K562 (cell line): ENCODE measurements at regions not wholly inside any gene's neighbourhood (a gene's known extent, or its start where the extent isn't known, plus 50 kb on each side); places are given as distances from the start of the nearest gene placed in this dataset.

Source experiments
- ATAC-seq: fragments of 200-7000 bp; cut with Tn5 transposase; 3 replicates; pipeline ENCODE4 v1.9.1; 2020; ENCODE audit warnings: moderate library complexity
- BruUV-seq: library from RNA; stranded (reverse); fragments of 400-500 nt; replicated peaks from 2 replicates; lab custom pipeline; 2021; lab: Mats Ljungman, UMichigan
- CTCF ChIA-PET: fragments of 300-600 bp; formaldehyde crosslinking; extraction: SDS; loops from one replicate; lab custom pipeline; 2021; ENCODE audit warnings: low intra/inter-chr PET ratio; lab: Yijun Ruan, JAX
- POLR2A ChIA-PET: fragments of 300-600, 350-650 bp; sonication (Branson Sonifier 250); formaldehyde crosslinking; extraction: SDS; loops from one replicate; lab custom pipeline; 2021; ENCODE audit warnings: antibody characterized with exemption, inconsistent platforms; lab: Yijun Ruan, JAX
- DNase-seq, 4 experiments: peaks; one replicate each; pipeline versions ENCODE4 v3.0.0 to v3.0.0-alpha.2; 2011 to 2018; ENCODE audit warnings: low spot score in 3 of 4, mixed read lengths in 3 of 4; ENCODE audit errors: extremely low read depth in 1 of 4
- FAIRE-seq: peaks from 2 replicates; lab custom pipeline; 2011; peaks lifted over from hg19 to GRCh38; lab: Jason Lieb, UNC
- H2AFZ ChIP-seq: 2 replicates; pipeline ENCODE4 v1.6.0; 2011; ENCODE audit warnings: low read depth, low read length, control low read depth, inconsistent platforms
- H3K27ac ChIP-seq: fragments of 200-600 bp; 3 replicates; pipeline ENCODE4 v1.8.0; 2011; ENCODE audit warnings: low read depth, mild to moderate bottlenecking, control low read depth, inconsistent platforms, low read length, moderate library complexity, mixed read lengths; ENCODE audit errors: extremely low read depth
- H3K27me3 ChIP-seq, 2 experiments: fragments of 300-600 bp in 1 of 2; 2 replicates in 1 of 2; 3 replicates in 1 of 2; pipeline versions ENCODE4 v1.6.0 to v1.8.0; 2011; ENCODE audit warnings: inconsistent platforms in 2 of 2, low read length in 2 of 2, mild to moderate bottlenecking in 1 of 2, mixed read lengths in 1 of 2, moderate library complexity in 1 of 2; ENCODE audit not compliant: control insufficient read depth in 2 of 2, insufficient read depth in 2 of 2
- H3K36me3 ChIP-seq: fragments of 300-600 bp; 3 replicates; pipeline ENCODE4 v1.8.0; 2011; ENCODE audit warnings: mild to moderate bottlenecking, low read length, inconsistent platforms; ENCODE audit not compliant: control insufficient read depth, insufficient read depth
- H3K4me1 ChIP-seq, 2 experiments: fragments of 200-600 bp in 1 of 2; replicated peaks in 1 of 2; 2 replicates in 1 of 2; 3 replicates in 1 of 2; pipeline versions ENCODE4 v1.5.1 to v1.8.0; 2011; ENCODE audit warnings: inconsistent platforms in 2 of 2, low read length in 2 of 2, mild to moderate bottlenecking in 1 of 2, mixed read lengths in 1 of 2, moderate library complexity in 1 of 2; ENCODE audit not compliant: control insufficient read depth in 2 of 2, insufficient read depth in 2 of 2
- H3K4me2 ChIP-seq: 2 replicates; pipeline ENCODE4 v1.6.1; 2011; ENCODE audit warnings: low read length, control low read depth, inconsistent platforms, mixed read lengths; ENCODE audit not compliant: insufficient read depth
- H3K4me3 ChIP-seq: fragments of 200-600 bp; sonication (generic), shearing (Covaris generic); 2 replicates; pipeline ENCODE4 v1.5.1; 2016; ENCODE audit warnings: control low read depth, inconsistent platforms
- H3K79me2 ChIP-seq: fragments of 200-600 bp; 3 replicates; pipeline ENCODE4 v1.8.0; 2011; ENCODE audit warnings: low read length, inconsistent platforms; ENCODE audit not compliant: control insufficient read depth, insufficient read depth
- H3K9ac ChIP-seq, 2 experiments: 2 replicates each; pipeline versions ENCODE4 v1.6.0 to v1.6.1; 2011; ENCODE audit warnings: low read depth in 2 of 2, low read length in 2 of 2, control low read depth in 1 of 2, inconsistent platforms in 1 of 2, mild to moderate bottlenecking in 1 of 2, mixed read lengths in 1 of 2; ENCODE audit not compliant: insufficient read depth in 1 of 2
- H3K9me1 ChIP-seq: one replicate; pipeline ENCODE4 v1.6.0; 2011; ENCODE audit warnings: inconsistent platforms, mild to moderate bottlenecking, low read length, moderate library complexity; ENCODE audit not compliant: control insufficient read depth, insufficient read depth
- H3K9me3 ChIP-seq: replicated peaks from 2 replicates; pipeline ENCODE4 v1.5.1; 2011; ENCODE audit warnings: low read depth, low read length, inconsistent platforms; ENCODE audit not compliant: control insufficient read depth, insufficient read depth
- H4K20me1 ChIP-seq: replicated peaks from 2 replicates; pipeline ENCODE4 v1.6.1; 2011; ENCODE audit warnings: low read length, inconsistent platforms, mixed read lengths; ENCODE audit not compliant: control insufficient read depth, insufficient read depth
- ARHGAP35 ChIP-seq: fragments of 450-650 bp; IDR thresholded peaks from 2 replicates; pipeline ENCODE4 v1.6.1; 2018; ENCODE audit not compliant: partially characterized antibody
- DDX20 ChIP-seq: fragments of 450-650 bp; IDR thresholded peaks from 2 replicates; pipeline ENCODE4 v1.6.1; 2016; ENCODE audit warnings: missing genetic modification characterization, low read depth, mild to moderate bottlenecking, missing compliant biosample characterization, moderate library complexity
- EP300 ChIP-seq: IDR thresholded peaks from 2 replicates; pipeline ENCODE4 v1.6.1; 2012; ENCODE audit warnings: low read length, improper control_type of control experiment
- PHB2 ChIP-seq: fragments of 450-650 bp; IDR thresholded peaks from 2 replicates; pipeline ENCODE4 v1.6.1; 2017; ENCODE audit warnings: low read depth
- PTRF ChIP-seq: fragments of 450-650 bp; IDR thresholded peaks from 2 replicates; pipeline ENCODE4 v1.6.1; 2016; ENCODE audit warnings: mild to moderate bottlenecking, missing genetic modification characterization, missing compliant biosample characterization
- ZNF12 ChIP-seq: sonication (generic); formaldehyde crosslinking; IDR thresholded peaks from 2 replicates; pipeline ENCODE4 v1.4.0; 2020; ENCODE audit warnings: mild to moderate bottlenecking, missing genetic modification reagents
- WGBS: fragments of 100-300 bp; shearing (Covaris generic); methylation state at CpG from one replicate; pipeline ENCODE4 v1.1.6; 2016; ENCODE audit warnings: low coverage, mixed read lengths; ENCODE audit not compliant: insufficient coverage; ENCODE audit errors: missing lambda C conversion rate; 5-methylcytosine and 5-hydroxymethylcytosine counted together
- in situ Hi-C: fragments of 300-500 bp; cut with MboI; formaldehyde crosslinking; loops from 4 replicates; pipeline ENCODE4 v1.15.0; 2018; ENCODE audit warnings: inconsistent platforms, mixed read lengths
- intact Hi-C: fragments of 100-400 bp; cut with micrococcal nuclease; formaldehyde crosslinking; loops from 2 replicates; pipeline ENCODE4 v1.14.2; 2022
- TF ChIP-seq, protein P1 (sequence below): fragments of 250-450 bp; sonication (Bioruptor Pico); IDR thresholded peaks from 2 replicates; pipeline ENCODE4 v1.5.1; 2021; ENCODE audit warnings: mild to moderate bottlenecking
- TF ChIP-seq, protein P2 (sequence below), 3 experiments: fragments of 200-800 bp in 1 of 3; sonication (Bioruptor generic) in 1 of 3; sonication (generic) in 1 of 3; formaldehyde crosslinking in 1 of 3; IDR thresholded peaks; 2 replicates each; pipeline versions ENCODE4 v1.6.1 to v1.8.0; 2016 to 2022; ENCODE audit warnings: mild to moderate bottlenecking in 2 of 3, missing compliant biosample characterization in 2 of 3, missing genetic modification characterization in 2 of 3, missing genetic modification reagents in 1 of 3
- TF ChIP-seq, protein P3 (sequence below): sonication (generic); formaldehyde crosslinking; IDR thresholded peaks from 2 replicates; pipeline ENCODE4 v1.8.1; 2023; ENCODE audit warnings: mild to moderate bottlenecking, missing genetic modification reagents
- TF ChIP-seq, protein P4 (sequence below), 2 experiments: fragments of 150-350 bp in 1 of 2; IDR thresholded peaks; 2 replicates each; pipeline ENCODE4 v1.6.1; 2012 to 2016; ENCODE audit warnings: low read depth in 2 of 2, low read length in 2 of 2, mild to moderate bottlenecking in 1 of 2, moderate library complexity in 1 of 2

DNA sequence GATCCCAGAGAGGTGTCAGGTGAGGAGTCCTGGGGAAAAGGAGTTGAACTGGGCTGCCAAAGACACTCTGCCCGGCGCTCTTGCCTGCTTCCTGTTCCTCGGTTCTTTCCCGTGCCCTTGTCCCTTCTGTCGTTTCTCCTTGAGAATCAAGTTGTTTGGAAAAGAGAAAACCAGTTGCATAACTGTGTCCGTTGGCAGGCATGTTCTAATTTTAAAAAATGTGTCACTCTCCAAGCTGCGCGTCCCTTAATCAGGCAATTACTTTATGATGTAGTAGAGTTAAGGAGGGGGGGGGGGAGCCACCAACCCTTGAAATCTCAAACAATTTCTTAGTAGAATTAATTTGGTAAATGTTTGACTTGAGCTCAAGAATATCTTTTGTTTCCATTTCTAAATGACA is 105.9 kb upstream of the IGSF21 start (continued):
- TF ChIP-seq, protein P1, sequence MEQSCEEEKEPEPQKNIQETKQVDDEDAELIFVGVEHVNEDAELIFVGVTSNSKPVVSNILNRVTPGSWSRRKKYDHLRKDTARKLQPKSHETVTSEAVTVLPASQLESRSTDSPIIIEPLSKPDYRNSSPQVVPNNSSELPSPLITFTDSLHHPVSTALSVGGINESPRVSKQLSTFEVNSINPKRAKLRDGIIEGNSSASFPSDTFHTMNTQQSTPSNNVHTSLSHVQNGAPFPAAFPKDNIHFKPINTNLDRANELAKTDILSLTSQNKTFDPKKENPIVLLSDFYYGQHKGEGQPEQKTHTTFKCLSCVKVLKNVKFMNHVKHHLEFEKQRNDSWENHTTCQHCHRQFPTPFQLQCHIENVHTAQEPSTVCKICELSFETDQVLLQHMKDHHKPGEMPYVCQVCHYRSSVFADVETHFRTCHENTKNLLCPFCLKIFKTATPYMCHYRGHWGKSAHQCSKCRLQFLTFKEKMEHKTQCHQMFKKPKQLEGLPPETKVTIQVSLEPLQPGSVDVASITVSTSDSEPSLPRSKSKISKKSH (CRISPR knock-in tag) = no peak
- TF ChIP-seq ARHGAP35 = no peak

DNA sequence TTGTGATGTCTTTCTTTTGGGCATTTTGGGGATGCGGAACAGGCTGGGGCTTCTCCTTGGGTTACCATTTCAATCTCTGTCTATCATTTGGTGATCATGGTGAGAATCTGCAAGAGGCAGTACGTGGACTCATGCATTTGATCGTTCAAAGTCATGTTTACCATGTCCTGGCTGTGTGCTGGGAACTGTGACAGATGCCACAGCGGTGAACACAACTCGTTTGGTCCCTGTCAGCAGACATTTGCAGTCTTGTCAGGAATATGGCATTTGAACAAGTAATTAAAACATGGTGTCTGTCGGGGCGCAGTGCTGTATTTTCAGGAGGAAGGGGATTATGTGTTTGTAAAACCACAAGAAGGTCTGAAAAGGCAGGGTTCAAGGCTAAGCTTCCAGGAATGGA is 103.3 kb upstream of the IGSF21 start:
- no peak for TF ChIP-seq EP300
- TF ChIP-seq, protein P2, sequence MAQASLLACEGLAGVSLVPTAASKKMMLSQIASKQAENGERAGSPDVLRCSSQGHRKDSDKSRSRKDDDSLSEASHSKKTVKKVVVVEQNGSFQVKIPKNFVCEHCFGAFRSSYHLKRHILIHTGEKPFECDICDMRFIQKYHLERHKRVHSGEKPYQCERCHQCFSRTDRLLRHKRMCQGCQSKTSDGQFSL (CRISPR knock-in tag; IDR thresholded peaks at IDR 0.05) = no peak
- TF ChIP-seq, protein P2 (tag; IDR thresholded peaks at IDR 0.05) = no peak
- TF ChIP-seq DDX20 = no peak
- TF ChIP-seq ZNF12 (CRISPR knock-in tag) = no peak
- TF ChIP-seq, protein P3, sequence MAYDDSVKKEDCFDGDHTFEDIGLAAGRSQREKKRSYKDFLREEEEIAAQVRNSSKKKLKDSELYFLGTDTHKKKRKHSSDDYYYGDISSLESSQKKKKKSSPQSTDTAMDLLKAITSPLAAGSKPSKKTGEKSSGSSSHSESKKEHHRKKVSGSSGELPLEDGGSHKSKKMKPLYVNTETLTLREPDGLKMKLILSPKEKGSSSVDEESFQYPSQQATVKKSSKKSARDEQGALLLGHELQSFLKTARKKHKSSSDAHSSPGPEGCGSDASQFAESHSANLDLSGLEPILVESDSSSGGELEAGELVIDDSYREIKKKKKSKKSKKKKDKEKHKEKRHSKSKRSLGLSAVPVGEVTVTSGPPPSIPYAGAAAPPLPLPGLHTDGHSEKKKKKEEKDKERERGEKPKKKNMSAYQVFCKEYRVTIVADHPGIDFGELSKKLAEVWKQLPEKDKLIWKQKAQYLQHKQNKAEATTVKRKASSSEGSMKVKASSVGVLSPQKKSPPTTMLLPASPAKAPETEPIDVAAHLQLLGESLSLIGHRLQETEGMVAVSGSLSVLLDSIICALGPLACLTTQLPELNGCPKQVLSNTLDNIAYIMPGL (CRISPR knock-in tag) = no peak
- no peak for TF ChIP-seq PHB2
- TF ChIP-seq, protein P4, sequence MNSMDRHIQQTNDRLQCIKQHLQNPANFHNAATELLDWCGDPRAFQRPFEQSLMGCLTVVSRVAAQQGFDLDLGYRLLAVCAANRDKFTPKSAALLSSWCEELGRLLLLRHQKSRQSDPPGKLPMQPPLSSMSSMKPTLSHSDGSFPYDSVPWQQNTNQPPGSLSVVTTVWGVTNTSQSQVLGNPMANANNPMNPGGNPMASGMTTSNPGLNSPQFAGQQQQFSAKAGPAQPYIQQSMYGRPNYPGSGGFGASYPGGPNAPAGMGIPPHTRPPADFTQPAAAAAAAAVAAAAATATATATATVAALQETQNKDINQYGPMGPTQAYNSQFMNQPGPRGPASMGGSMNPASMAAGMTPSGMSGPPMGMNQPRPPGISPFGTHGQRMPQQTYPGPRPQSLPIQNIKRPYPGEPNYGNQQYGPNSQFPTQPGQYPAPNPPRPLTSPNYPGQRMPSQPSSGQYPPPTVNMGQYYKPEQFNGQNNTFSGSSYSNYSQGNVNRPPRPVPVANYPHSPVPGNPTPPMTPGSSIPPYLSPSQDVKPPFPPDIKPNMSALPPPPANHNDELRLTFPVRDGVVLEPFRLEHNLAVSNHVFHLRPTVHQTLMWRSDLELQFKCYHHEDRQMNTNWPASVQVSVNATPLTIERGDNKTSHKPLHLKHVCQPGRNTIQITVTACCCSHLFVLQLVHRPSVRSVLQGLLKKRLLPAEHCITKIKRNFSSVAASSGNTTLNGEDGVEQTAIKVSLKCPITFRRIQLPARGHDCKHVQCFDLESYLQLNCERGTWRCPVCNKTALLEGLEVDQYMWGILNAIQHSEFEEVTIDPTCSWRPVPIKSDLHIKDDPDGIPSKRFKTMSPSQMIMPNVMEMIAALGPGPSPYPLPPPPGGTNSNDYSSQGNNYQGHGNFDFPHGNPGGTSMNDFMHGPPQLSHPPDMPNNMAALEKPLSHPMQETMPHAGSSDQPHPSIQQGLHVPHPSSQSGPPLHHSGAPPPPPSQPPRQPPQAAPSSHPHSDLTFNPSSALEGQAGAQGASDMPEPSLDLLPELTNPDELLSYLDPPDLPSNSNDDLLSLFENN (IDR thresholded peaks at IDR 0.05; ENCODE audit: low read depth in 2 of 2, low read length in 2 of 2) = no peak
- TF ChIP-seq PTRF = no peak
- Histone ChIP-seq H3K4me1 (no peaks in the 10 kb centered on the region), H3K4me2 (no peak overlapping the region), H3K9me3 (no peaks in the 10 kb centered on the region), H3K27me3 (peaks cover 0 to 14% of the 10 kb centered on the region in 2 experiments; a peak in 1 of 5 replicates), H3K36me3 (no peaks in the 10 kb centered on the region), H4K20me1 (no peaks in the 10 kb centered on the region; the same call in 1 of the 2 replicates), H3K79me2 (no peaks in the 10 kb centered on the region), H3K27ac (no peak overlapping the region), H2AFZ (no peak overlapping the region), H3K4me3 (no peak overlapping the region), H3K9ac (no peak overlapping the region), H3K9me1 (peaks cover 3% of the 10 kb centered on the region)
- intact Hi-C loops = no loop called here
- no peak for ATAC-seq
- 4% methylated on average over 7 of the region's 7 CpGs for WGBS
- no peak for FAIRE-seq
- no peak for DNase-seq
- POLR2A ChIA-PET = no interaction called here
- BruUV-seq = no TSS peak
- in situ Hi-C loops = no loop called here
- CTCF ChIA-PET = no interaction called here
